Heart left ventricle (tissue), 13 donors: ENCODE measurements at regions not wholly inside any gene's neighbourhood (a gene's known extent, or its start where the extent isn't known, plus 50 kb on each side); places are given as distances from the start of the nearest gene placed in this dataset.

Source experiments
- CTCF ChIP-seq, 12 donors: fragments of 200-600 bp; sonication (generic) in 4 of 12; IDR thresholded peaks; one replicate each; pipeline versions ENCODE4 v1.5.0 to v1.8.0; 2018 to 2022; ENCODE audit warnings: antibody characterized with exemption in 12 of 12, mild to moderate bottlenecking in 5 of 12
- POLR2A ChIP-seq, 2 donors: fragments of 450-650 bp; IDR thresholded peaks; one replicate each; pipeline ENCODE4 v1.6.1; 2017; ENCODE audit warnings: antibody characterized with exemption in 2 of 2, mild to moderate bottlenecking in 2 of 2, moderate library complexity in 2 of 2
- donor health status: ischemic (EF 13 %, LVEDD 7.1; RV severe dilation, severe dysfunction).
- donor health status: DM: no; HTN: yes; CAD: no.
- donor health status: DM: no; HTN: no; CAD: no.
- donor health status: ischemic (EF 25% LVEDD 6.9; RV normal size, moderate dysfunction).
- donor health status: ischemic (EF 25% LVEDD 5.7; RV mildly dilated, moderate dysfunction).
- donor health status: ischemic (EF 35%, LVEDD 5.7; RV mildly dilated, moderate dysfunction).
- donor health status: nonischemic (EF 11% LVEDD 7.7; RV severe dilation, severe dysfunction).
- donor health status: DM: yes; HTN: yes; CAD: no.
- donor health status: PGD.
- donor health status: ischemic (EF 29% LVEDD 5.4; RV normal size, mild dysfunction).
- donor health status: nonischemic (EF 23%, LVEDD 6.1; RV moderate dilation, normal function).

GRCh38 chr2:61770746-61771145 lies 83.1 kb downstream of the FAM161A start:
- no peak for TF ChIP-seq CTCF (IDR thresholded peaks at IDR 0.05)
- TF ChIP-seq POLR2A (IDR thresholded peaks at IDR 0.05), result no peak
